Smooth muscle cell (in vitro differentiated cells): ENCODE measurements at regions not wholly inside any gene's neighbourhood (a gene's known extent, or its start where the extent isn't known, plus 50 kb on each side); places are given as distances from the start of the nearest gene placed in this dataset.

Experiments
- DNase-seq: peaks from one replicate; lab custom pipeline; 2025; ENCODE audit not compliant: unreplicated experiment; lab: John Stamatoyannopoulos, UW
- H2AFZ ChIP-seq: fragments of 200-600 bp; sonication (generic); 2 replicates; pipeline ENCODE4 v1.6.0; 2016; ENCODE audit warnings: antibody characterized with exemption, low read depth, mild to moderate bottlenecking
- H3F3A ChIP-seq: fragments of 200-600 bp; sonication (generic); 2 replicates; pipeline ENCODE4 v1.6.0; 2017; ENCODE audit warnings: antibody characterized with exemption, low read depth
- H3K27ac ChIP-seq: fragments of 200-600 bp; sonication (generic); 2 replicates; pipeline ENCODE4 v1.5.1; 2016; ENCODE audit warnings: low read depth, mild to moderate bottlenecking
- H3K27me3 ChIP-seq: fragments of 200-600 bp; sonication (generic); 2 replicates; pipeline ENCODE4 v1.6.1; 2016; ENCODE audit warnings: low read depth, mild to moderate bottlenecking
- H3K36me3 ChIP-seq: fragments of 200-600 bp; sonication (generic); 2 replicates; pipeline ENCODE4 v1.5.1; 2016; ENCODE audit warnings: low read depth
- H3K4me1 ChIP-seq: fragments of 200-600 bp; sonication (generic); 2 replicates; pipeline ENCODE4 v1.5.1; 2016; ENCODE audit warnings: low read depth
- H3K4me2 ChIP-seq: fragments of 200-600 bp; sonication (generic); 2 replicates; pipeline ENCODE4 v1.6.0; 2016; ENCODE audit warnings: mild to moderate bottlenecking
- H3K4me3 ChIP-seq: fragments of 200-600 bp; sonication (generic); 2 replicates; pipeline ENCODE4 v1.5.1; 2016; ENCODE audit warnings: mild to moderate bottlenecking
- H3K79me2 ChIP-seq: fragments of 200-600 bp; sonication (generic); 2 replicates; pipeline ENCODE4 v1.6.0; 2016; ENCODE audit warnings: low read depth, mild to moderate bottlenecking
- H3K9ac ChIP-seq: fragments of 200-600 bp; sonication (generic); 2 replicates; pipeline ENCODE4 v1.6.0; 2016; ENCODE audit warnings: low read depth
- H3K9me3 ChIP-seq: fragments of 200-600 bp; sonication (generic); replicated peaks from 2 replicates; pipeline ENCODE4 v1.5.1; 2016; ENCODE audit warnings: low read depth
- H4K20me1 ChIP-seq: fragments of 200-600 bp; sonication (generic); 2 replicates; pipeline ENCODE4 v1.6.0; 2016; ENCODE audit warnings: low read depth
- CTCF ChIP-seq: fragments of 200-600 bp; sonication (generic); IDR thresholded peaks from 2 replicates; pipeline ENCODE4 v1.5.1; 2017; ENCODE audit warnings: borderline replicate concordance, mild to moderate bottlenecking, antibody characterized with exemption; ENCODE audit not compliant: insufficient read depth, poor library complexity, severe bottlenecking
- WGBS: methylation state at CpG from one replicate; pipeline ENCODE4 v1.1.7; 2016; ENCODE audit warnings: low lambda C conversion rate; 5-methylcytosine and 5-hydroxymethylcytosine counted together

GRCh38 chr14:61640158-61641136 lies 54.9 kb upstream of the HIF1A start:
- Histone ChIP-seq H4K20me1 (no peaks in the 10 kb centered on the region), H3K27ac (no peak overlapping the region), H3K79me2 (no peaks in the 10 kb centered on the region), H3K36me3 (no peaks in the 10 kb centered on the region), H3K27me3 (no peaks in the 10 kb centered on the region), H3K9ac (no peak overlapping the region), H3K4me3 (no peak overlapping the region), H2AFZ (no peak overlapping the region), H3K4me1 (peaks cover 11% of the 10 kb centered on the region), H3F3A (no peaks in the 10 kb centered on the region), H3K9me3 (no peaks in the 10 kb centered on the region), H3K4me2 (no peak overlapping the region)
- no peak for DNase-seq
- 94% methylated on average over 14 of the region's 14 CpGs for WGBS
- TF ChIP-seq CTCF, result no peak

- no peak for DNase-seq
- H3K36me3 ChIP-seq, result no peaks in the 10 kb centered on the region
- no peak overlapping the region for H2AFZ ChIP-seq
- H3K9ac ChIP-seq, result no peak overlapping the region
- H3K4me2 ChIP-seq, result no peak overlapping the region
- no peaks in the 10 kb centered on the region for H3F3A ChIP-seq
- H3K4me1 ChIP-seq, result peaks cover 11% of the 10 kb centered on the region
- no peaks in the 10 kb centered on the region for H3K79me2 ChIP-seq
- no peaks in the 10 kb centered on the region for H3K27me3 ChIP-seq
- WGBS, result 32% methylated on average over 6 of the region's 6 CpGs
- no peaks in the 10 kb centered on the region for H4K20me1 ChIP-seq
- H3K4me3 ChIP-seq, result no peak overlapping the region
- H3K9me3 ChIP-seq, result no peaks in the 10 kb centered on the region
- peak overlapping the region; percentile 82 for H3K27ac ChIP-seq
- TF ChIP-seq CTCF, result no peak
Observed at GRCh38 chr14:61641914-61642613, 53.2 kb upstream of the HIF1A start.

GRCh38 chr14:61642614-61642982 lies 52.7 kb upstream of the HIF1A start:
- Histone ChIP-seq H3K4me2 (no peak overlapping the region), H3K9ac (no peak overlapping the region), H3K27me3 (no peaks in the 10 kb centered on the region), H4K20me1 (no peaks in the 10 kb centered on the region), H2AFZ (no peak overlapping the region), H3F3A (no peaks in the 10 kb centered on the region), H3K4me3 (no peak overlapping the region), H3K27ac (peak overlapping the region; percentile 82), H3K4me1 (peaks cover 11% of the 10 kb centered on the region), H3K9me3 (no peaks in the 10 kb centered on the region), H3K79me2 (no peaks in the 10 kb centered on the region), H3K36me3 (no peaks in the 10 kb centered on the region)
- TF ChIP-seq CTCF, result no peak
- 90% methylated on average over 4 of the region's 4 CpGs for WGBS
- DNase-seq, result no peak
